ENCODE measurements at regions not wholly inside any gene's neighbourhood (a gene's known extent, or its start where the extent isn't known, plus 50 kb on each side); places are given as distances from the start of the nearest gene placed in this dataset.
"Not testable (repeated sequence)": the region's sequence is repeated elsewhere in the genome, so short reads cannot be mapped to it uniquely, and the experiment has no call there.

GRCh38 chr7:68724965-68725364, 873.3 kb upstream of the AUTS2 start (continued):
- TF ChIP-seq EZH2phosphoT487 (IDR thresholded peaks at IDR 0.05; ENCODE audit: unreplicated experiment) (no peak), ZNF331 (CRISPR knock-in tag; IDR thresholded peaks at IDR 0.05; ENCODE audit: low read depth) (no peak), ZNF114 (CRISPR knock-in tag; IDR thresholded peaks at IDR 0.05) (no peak), POLR2AphosphoS5 (IDR thresholded peaks at IDR 0.05; ENCODE audit: low read depth) (no peak), JUNB (IDR thresholded peaks at IDR 0.05; ENCODE audit: unreplicated experiment) (no peak), STAT1 (IDR thresholded peaks at IDR 0.05; ENCODE audit: unreplicated experiment) (no peak), ZNF462 (CRISPR knock-in tag; IDR thresholded peaks at IDR 0.05) (no peak)

GRCh38 chr7:68725843-68726785, 872.2 kb upstream of the AUTS2 start:
- peaks cover 2% of the 10 kb centered on the region for H3K27me3 Mint-ChIP-seq (ENCODE audit: insufficient read depth, low read depth, poor library complexity)
- peaks cover 100% of the 10 kb centered on the region for H3K9me3 Mint-ChIP-seq
- peak; percentile 19; a peak in 2 of 4 replicates for TF ChIP-seq CTCF (conservative IDR thresholded peaks at IDR 0.05; ENCODE audit: low read depth in 2 of 2)
- TF ChIP-seq STAT1 (IDR thresholded peaks at IDR 0.05; ENCODE audit: unreplicated experiment) = no peak
- peaks cover 45% of the 10 kb centered on the region for H3K36me3 Mint-ChIP-seq (ENCODE audit: low read depth)
- no peaks in the 10 kb centered on the region for H4K20me1 ChIP-seq (replicated peaks; ENCODE audit: insufficient read depth)
- no peak overlapping the region for H3K4me2 ChIP-seq
- H3K79me2 ChIP-seq (replicated peaks; ENCODE audit: insufficient read depth) = no peaks in the 10 kb centered on the region
- H3K27me3 ChIP-seq (ENCODE audit: insufficient read depth) = no peaks in the 10 kb centered on the region
- no peaks in the 10 kb centered on the region for H3K4me1 Mint-ChIP-seq
- H3K27ac Mint-ChIP-seq = no peak overlapping the region
- no peak overlapping the region for H3K4me3 Mint-ChIP-seq
- ATAC-seq = no peak
- DNase-seq (ENCODE audit: low spot score) = no peak
- no peak overlapping the region for H3K27ac ChIP-seq (ENCODE audit: low read depth)
- H3K36me3 ChIP-seq (ENCODE audit: insufficient read depth) = no peaks in the 10 kb centered on the region
- H3K4me1 ChIP-seq (ENCODE audit: insufficient read depth) = no peaks in the 10 kb centered on the region
- H3K9me2 ChIP-seq (ENCODE audit: insufficient read depth) = no peaks in the 10 kb centered on the region
- no peak overlapping the region for H3K4me3 ChIP-seq
- no peaks in the 10 kb centered on the region for H3F3A ChIP-seq (replicated peaks; ENCODE audit: low read depth)
- H2AFZ ChIP-seq = no peak overlapping the region

- not testable (repeated sequence) for H4K20me1 ChIP-seq (replicated peaks; ENCODE audit: insufficient read depth); H3K79me2 ChIP-seq (replicated peaks; ENCODE audit: insufficient read depth); H3F3A ChIP-seq (replicated peaks; ENCODE audit: low read depth); H3K4me1 Mint-ChIP-seq; H3K27me3 Mint-ChIP-seq (ENCODE audit: insufficient read depth, low read depth, poor library complexity); DNase-seq (ENCODE audit: low spot score); H3K4me1 ChIP-seq (ENCODE audit: insufficient read depth); ATAC-seq; H3K9me2 ChIP-seq (ENCODE audit: insufficient read depth); H3K4me3 Mint-ChIP-seq; H2AFZ ChIP-seq; H3K4me3 ChIP-seq; H3K27me3 ChIP-seq (ENCODE audit: insufficient read depth); H3K27ac Mint-ChIP-seq; H3K36me3 ChIP-seq (ENCODE audit: insufficient read depth); H3K4me2 ChIP-seq; H3K27ac ChIP-seq (ENCODE audit: low read depth)
- Mint-ChIP-seq H3K36me3 (ENCODE audit: low read depth) (peaks cover 48% of the 10 kb centered on the region), H3K9me3 (peaks cover 100% of the 10 kb centered on the region)
Observed at GRCh38 chr7:68728720-68729119, 869.6 kb upstream of the AUTS2 start.
